ENCODE measurements at regions not wholly inside any gene's neighbourhood (a gene's known extent, or its start where the extent isn't known, plus 50 kb on each side); places are given as distances from the start of the nearest gene placed in this dataset.

GRCh38 chr13:50101590-50101989 lies 86.3 kb downstream of the KCNRG start:
- in situ Hi-C loops (cut with MboI; ENCODE audit: low sequenced_read_pairs), result no loop called here

GRCh38 chr13:50104493-50104892 lies 89.2 kb downstream of the KCNRG start:
- in situ Hi-C loops (cut with MboI; ENCODE audit: low sequenced_read_pairs), result no loop called here

GRCh38 chr13:50106559-50106958 lies 91.3 kb downstream of the KCNRG start:
- in situ Hi-C loops (cut with MboI; ENCODE audit: low sequenced_read_pairs), result no loop called here

GRCh38 chr13:50107205-50107604 lies 92.0 kb downstream of the KCNRG start:
- in situ Hi-C loops (cut with MboI; ENCODE audit: low sequenced_read_pairs), result no loop called here

- in situ Hi-C loops (cut with MboI; ENCODE audit: low sequenced_read_pairs), result no loop called here
Measured at GRCh38 chr13:50114961-50115360, 99.7 kb downstream of the KCNRG start.

- in situ Hi-C loops (cut with MboI; ENCODE audit: low sequenced_read_pairs), result no loop called here
Measured at GRCh38 chr13:50115695-50116094, 100.5 kb downstream of the KCNRG start.

- in situ Hi-C loops (cut with MboI; ENCODE audit: low sequenced_read_pairs), result no loop called here
Measured at GRCh38 chr13:50116430-50116973, 101.3 kb downstream of the KCNRG start.

- in situ Hi-C loops (cut with MboI; ENCODE audit: low sequenced_read_pairs), result no loop called here
Measured at GRCh38 chr13:50119591-50119990, 104.3 kb downstream of the KCNRG start.

- in situ Hi-C loops (cut with MboI; ENCODE audit: low sequenced_read_pairs), result no loop called here
Measured at GRCh38 chr13:50122455-50122854, 107.2 kb downstream of the KCNRG start.

- in situ Hi-C loops (cut with MboI; ENCODE audit: low sequenced_read_pairs), result no loop called here
Measured at GRCh38 chr13:50123002-50123401, 107.8 kb downstream of the KCNRG start.

- in situ Hi-C loops (cut with MboI; ENCODE audit: low sequenced_read_pairs), result no loop called here
Measured at GRCh38 chr13:50123515-50123861, 108.2 kb downstream of the KCNRG start.

- in situ Hi-C loops (cut with MboI; ENCODE audit: low sequenced_read_pairs), result no loop called here
Measured at GRCh38 chr13:50123862-50124535, 108.8 kb downstream of the KCNRG start.

- in situ Hi-C loops (cut with MboI; ENCODE audit: low sequenced_read_pairs), result no loop called here
Measured at GRCh38 chr13:50124536-50125303, 109.5 kb downstream of the KCNRG start.

- in situ Hi-C loops (cut with MboI; ENCODE audit: low sequenced_read_pairs), result no loop called here
Measured at GRCh38 chr13:50125304-50125553, 110.0 kb downstream of the KCNRG start.

GRCh38 chr13:50125554-50126262 lies 110.5 kb downstream of the KCNRG start:
- in situ Hi-C loops (cut with MboI; ENCODE audit: low sequenced_read_pairs), result no loop called here

GRCh38 chr13:50126263-50126992 lies 111.2 kb downstream of the KCNRG start:
- in situ Hi-C loops (cut with MboI; ENCODE audit: low sequenced_read_pairs), result no loop called here

GRCh38 chr13:50126993-50127725 lies 111.9 kb downstream of the KCNRG start:
- in situ Hi-C loops (cut with MboI; ENCODE audit: low sequenced_read_pairs), result no loop called here

GRCh38 chr13:50127726-50128291 lies 112.6 kb downstream of the KCNRG start:
- in situ Hi-C loops (cut with MboI; ENCODE audit: low sequenced_read_pairs), result no loop called here

- in situ Hi-C loops (cut with MboI; ENCODE audit: low sequenced_read_pairs), result no loop called here
Measured at GRCh38 chr13:50128428-50128931, 113.2 kb downstream of the KCNRG start.

- in situ Hi-C loops (cut with MboI; ENCODE audit: low sequenced_read_pairs), result no loop called here
Measured at GRCh38 chr13:50129081-50129705, 113.9 kb downstream of the KCNRG start.

All from HL-60/S4 (cell line).